Forelimb muscle (tissue), 1 donor: ENCODE measurements at regions not wholly inside any gene's neighbourhood (a gene's known extent, or its start where the extent isn't known, plus 50 kb on each side); places are given as distances from the start of the nearest gene placed in this dataset.

Source experiments
- DNase-seq: peaks from one replicate; pipeline ENCODE4 v3.0.0-alpha.2; 2013; ENCODE audit warnings: low read depth

DNA sequence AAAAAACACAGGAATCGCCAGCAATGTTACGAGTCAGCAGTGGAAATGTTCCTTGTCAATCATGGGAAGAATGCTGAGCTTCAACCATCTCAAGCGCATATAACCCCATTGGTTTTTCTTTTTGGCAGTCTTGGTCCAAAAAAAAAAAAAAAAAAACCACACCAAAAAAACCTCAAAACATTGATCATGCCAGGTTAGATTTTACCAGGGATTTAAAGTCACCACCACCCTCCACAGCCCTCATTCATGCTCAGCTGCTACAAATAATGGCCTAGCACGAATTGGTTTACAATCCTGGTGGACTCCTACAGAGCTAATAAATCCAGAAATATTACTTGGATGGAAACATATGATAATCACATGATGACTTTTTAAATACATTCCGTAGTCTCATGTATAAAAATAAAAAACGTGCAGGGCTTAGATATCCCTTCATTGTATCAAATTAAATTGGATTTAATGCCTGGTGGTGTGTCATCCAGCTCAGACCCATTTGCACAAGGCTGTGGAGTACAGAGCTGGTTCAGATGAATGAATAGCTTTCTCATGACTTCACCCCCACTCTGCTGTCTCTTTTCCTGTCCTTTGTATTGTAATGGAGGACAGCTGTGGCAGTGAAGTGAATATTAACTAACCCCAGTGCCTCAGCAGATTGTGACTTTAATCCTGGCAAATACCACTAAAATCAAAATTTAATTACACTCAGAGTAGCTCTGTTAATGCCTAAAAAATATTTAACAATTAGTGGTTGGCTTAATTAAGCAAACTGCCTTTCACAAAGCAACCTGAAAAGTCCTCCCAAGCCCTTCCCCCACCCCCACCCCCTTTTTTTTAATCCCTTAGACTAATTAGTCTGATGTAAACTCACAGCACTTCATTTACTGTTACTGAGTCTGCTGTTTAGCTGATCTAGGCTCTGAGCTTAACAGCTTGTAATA lies 626.5 kb upstream of the ZNF608 start:
- DNase-seq = no peak

DNA sequence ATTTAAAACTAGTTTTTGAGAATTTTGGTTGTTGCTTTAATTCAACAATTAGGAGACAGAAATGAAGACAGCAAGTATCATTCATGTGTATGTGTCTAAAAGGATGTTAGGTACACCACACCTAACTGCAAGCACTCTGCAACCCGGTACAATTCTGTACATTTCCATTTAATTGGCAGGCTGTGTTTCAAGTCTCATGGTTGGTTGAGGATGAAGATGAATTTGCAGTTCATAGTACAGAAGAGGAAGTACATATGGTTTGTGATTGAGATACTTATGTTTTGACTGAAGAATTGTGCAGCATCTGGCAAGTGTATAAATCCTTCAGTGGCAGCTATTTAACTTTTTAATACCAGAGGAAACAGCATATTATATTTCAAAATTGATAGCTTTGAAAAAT lies 628.7 kb upstream of the ZNF608 start:
- no peak for DNase-seq

DNA sequence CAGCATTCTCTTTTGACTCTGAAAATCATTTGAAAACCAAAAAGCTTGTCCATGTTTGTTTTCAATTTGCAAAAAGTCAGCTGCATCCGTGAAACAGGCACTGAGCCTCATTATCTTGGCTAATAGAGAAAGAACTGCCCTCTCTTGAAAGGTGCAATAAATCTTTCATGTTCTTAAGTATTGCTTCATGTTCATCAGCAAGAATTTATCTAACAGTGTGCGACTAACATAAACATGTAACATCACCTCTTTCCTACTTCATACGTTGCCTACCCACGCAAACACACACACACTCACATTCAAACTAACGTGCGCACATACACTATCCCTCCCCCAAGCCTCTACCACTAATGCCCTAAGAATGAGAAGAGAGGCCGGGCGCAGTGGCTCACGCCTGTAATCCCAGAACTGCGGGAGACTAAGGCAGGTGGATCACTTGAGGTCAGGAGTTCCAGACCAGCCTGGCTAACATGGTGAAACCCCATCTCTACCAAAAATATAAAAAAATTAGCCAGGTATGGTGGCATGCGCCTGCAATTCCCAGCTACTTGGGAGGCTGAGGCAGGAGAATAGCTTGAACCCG lies 629.7 kb upstream of the ZNF608 start:
- DNase-seq = no peak

DNA sequence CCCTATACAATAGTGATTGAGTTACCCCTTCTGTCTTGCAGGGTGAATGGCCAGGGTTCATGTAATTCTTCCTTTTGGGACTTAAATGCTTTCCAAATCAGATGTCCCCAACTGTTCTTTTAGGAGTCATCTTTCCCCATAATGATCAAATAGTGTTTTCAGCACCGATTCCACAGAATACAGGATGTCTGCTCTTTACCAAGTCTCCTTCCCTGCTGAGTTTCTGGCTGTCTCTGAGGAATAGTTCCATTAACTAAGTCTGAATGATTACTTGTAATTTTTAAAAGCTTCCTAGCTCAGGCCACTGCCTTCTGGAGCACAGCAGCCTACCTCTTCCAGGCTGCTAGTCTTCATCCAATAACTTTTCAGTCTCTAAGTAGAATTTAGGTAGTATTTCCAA lies 630.7 kb upstream of the ZNF608 start:
- no peak for DNase-seq

DNA sequence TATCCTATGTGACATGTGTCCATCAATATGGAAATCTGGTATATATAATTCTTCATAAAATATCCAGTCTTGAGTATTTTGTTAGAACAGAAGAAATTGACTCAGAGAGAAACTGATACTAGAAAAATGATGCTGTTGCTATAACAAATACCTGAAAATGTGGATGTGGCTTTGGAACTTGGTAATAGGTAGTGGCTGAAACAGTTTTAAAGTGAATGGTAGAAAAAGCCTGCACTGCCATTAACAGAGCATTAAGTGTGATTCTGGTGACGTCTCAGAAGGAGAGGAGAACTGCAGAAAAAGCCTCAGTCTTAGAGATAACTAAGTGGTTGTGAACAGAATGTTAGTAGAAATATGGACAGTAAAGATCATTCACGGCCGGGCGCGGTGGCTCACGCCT lies 634.9 kb upstream of the ZNF608 start:
- no peak for DNase-seq

DNA sequence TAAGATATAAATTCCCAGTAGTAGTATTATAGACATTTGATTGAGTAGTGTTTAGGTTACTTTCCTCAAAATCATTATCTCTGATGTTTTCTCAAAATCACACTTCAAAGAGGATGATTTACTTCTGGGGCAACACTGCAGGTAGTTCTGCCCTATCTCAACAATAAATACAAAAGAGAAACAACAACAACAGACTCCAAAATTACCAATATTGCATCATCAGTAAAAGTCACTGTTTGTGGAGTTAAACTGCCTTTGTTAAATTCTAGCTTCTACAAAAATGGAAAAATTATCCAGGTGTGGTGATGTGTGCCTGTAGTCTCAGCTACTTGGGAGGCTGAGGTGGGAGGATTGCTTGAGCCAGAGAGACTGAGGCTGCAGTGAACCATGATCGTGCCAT lies 637.6 kb upstream of the ZNF608 start:
- no peak for DNase-seq

DNA sequence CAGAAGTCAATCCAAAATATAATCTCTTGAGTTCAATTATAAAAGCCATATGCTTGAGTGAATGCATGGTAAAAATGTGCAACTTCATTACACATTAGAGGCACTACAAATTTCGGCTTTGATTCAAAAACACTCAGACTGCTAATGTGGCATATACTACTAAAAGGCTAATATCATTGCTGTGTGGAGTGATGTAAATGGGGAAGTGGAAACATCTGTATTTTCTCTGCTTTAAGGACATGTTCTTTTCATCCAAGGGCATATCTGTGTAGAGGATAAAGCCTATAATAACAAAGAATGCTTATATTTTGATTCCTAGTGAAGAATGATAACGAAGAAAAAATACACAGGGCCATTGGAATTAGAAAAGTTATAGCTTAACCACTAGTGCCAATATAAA lies 643.9 kb upstream of the ZNF608 start:
- no peak for DNase-seq

DNA sequence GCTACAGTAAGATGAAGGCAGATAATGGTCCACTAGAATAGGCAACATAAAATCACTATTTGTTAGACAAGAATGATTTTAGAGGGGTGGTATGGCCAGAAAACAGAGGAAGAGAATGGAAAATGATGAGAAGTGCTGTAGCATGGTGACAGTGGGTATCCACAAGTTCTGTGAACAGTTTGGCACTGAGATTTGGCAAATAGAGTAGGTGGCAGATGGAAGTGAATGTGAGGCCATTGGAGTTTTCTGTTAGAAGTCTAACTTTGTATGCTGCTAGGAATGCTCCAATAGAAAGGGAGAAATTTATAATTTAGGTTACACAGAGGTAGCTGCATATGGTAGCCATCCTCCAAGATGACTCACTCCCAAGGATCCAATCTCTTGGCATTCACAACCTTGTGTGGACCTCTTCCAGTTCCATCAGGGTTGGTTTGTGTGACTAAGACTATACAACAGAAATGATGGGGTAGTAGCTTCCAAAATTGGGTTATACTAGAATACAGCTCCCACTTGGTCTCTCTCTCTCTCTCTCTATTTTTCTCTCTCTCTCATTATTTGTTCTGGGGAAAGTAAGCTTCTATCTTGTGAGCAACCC lies 646.9 kb upstream of the ZNF608 start:
- no peak for DNase-seq

DNA sequence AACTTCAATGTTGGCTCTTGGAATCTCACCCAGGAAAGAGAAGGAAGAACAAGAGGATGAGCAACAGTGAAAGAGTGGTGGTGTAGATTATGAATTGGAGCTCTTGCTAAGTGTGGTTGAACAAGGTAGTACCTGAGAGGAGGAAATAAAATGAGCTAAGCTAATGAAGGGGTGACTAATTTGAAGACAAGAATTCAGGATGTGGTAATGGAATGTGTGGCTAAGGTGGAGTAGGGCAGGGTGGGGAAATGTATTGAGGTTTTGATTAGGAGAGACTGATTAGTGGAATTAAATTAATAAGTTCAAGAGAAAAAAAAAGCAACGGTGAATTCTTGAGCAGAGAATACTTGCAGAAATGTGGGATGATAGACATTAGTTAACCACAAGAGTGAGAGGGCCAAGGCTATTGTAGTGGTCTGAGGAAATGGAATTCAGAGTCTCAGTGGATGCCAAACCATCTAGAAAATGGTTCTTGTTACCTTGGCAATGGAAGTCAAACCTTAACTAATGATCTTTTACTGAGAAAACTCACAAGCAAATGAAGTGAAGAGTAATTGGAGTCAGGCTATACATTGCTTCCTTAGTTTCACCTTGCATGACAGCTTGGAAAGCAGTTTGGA lies 648.3 kb upstream of the ZNF608 start:
- no peak for DNase-seq

DNA sequence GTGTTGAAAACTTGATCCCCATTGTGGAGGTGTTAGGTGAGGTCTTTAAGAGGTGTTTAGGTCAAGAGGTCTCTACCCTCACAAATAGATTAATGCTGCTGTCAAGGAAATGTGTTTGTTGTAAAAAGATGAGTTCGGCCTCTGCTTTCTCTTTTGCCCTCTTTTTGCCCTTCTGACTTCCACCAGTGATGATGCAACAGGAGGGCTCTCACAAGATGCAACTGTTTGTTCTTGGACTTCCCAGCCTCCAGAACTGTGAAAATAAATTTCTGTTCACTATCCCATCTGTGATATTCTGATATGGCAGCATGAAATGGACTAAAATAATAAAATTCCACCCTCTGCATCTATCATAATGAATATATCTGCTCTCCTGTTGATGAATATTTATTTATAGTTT lies 650.0 kb upstream of the ZNF608 start:
- DNase-seq = no peak

DNA sequence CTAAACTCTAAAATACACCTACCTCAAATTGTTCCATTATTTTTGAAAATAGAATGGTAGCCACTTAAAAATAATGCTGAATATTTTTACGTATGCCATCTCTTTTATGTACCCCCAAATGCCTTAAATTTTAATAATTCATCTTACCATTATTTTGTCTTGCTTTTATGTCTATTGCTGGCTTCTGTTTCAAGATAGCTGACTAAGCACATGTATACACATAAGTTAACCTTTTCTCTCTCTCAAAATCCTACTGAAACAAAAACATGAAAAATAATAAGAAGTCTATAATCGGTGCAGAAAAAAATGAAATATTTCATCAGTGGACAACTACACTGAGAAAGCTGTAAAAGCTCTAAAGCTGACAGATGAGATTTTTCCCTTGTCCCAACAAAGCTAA lies 652.0 kb upstream of the ZNF608 start:
- no peak for DNase-seq

DNA sequence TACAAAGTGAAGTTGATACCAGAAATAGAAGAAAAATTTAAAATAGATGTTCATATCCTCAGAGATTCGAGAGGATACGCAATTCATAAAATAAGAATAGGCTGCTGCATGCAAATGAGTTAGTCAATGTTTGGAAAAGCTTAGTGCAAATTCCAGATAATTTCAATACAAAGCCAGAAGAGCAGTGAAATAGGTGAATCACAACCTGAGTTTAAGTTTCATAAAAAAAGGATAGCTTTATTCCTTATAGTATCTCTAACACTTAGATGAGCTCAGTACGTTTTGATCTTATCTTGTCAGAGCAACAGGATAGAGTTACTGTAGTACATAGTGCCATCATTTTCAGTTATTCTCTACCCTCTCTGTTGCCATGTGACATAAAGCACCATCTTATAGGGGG lies 653.4 kb upstream of the ZNF608 start:
- no peak for DNase-seq

DNA sequence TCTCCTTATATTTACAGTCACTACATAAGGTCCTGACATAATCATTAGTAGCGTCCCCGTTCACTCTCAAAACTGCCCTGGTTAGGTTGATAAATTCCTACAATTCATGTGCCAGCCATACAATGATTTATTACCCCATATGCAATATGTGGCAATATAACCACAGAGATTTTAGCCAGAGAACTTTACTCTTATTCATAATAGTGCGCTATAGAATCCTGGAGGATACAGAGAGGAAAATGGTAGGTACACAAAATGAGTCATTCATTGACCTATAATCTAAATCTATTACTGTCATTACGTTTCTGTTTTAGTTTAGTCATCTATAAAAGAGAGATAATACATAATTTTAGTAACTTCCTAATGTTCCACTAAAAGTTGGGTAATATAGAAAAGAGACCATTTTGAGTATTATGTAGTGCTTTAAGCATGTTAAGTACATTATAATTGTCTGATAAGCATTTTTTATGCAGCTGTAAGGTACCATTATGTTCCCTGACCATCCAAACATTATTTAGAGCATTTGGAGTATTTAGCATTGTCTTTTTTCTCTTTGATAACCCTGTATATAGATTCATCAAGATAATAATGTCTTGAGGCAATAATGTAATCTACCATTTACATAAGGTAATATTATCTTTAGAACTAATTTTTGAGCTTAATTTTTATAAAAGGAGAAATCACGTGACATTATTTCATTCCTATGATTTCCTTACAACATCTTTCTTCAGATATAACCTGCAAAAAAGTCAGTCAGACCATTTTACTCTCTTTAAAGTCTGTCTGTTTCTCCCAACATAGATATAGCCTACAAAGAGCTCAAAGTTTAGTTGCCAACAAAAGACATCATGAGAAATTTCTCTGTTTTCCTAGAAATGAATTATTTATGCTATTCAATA lies 655.5 kb upstream of the ZNF608 start:
- DNase-seq = no peak

DNA sequence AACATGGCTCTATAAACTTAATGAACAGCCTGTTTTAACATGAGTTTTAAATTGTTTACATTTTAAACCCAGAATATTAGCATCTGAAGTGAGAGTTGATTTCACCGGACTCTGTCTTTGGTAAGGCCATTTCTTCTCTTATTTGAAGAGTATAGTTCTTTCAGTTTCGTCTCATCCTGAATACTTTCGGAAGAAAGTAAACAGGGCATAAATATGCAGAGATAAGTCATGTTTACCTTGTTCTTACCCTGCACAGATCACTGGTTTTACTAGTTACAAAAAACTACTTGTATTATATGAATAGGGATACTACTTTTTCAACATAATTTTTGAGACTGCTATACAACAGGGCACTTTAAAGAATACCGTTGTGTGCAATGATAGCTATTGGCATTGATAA lies 656.3 kb upstream of the ZNF608 start:
- no peak for DNase-seq

DNA sequence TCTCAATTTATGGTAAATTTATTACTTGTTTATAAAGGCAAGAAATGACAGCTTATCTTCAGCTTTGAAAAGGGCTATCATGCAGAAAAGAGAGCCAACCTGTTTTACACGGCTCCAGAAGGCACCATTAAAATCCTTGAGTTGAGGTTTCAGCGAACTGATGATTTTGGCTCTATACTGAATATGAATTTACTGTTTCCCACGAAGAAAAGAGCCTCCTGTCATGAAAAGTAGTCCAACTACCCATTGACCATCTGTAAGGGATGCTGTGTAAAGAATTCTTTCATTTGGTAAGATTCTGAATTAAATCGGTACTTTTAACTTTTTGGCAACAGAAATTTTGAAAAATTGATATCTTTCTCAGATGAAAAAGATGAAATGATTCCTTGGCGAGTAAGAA lies 657.6 kb upstream of the ZNF608 start:
- DNase-seq = no peak

DNA sequence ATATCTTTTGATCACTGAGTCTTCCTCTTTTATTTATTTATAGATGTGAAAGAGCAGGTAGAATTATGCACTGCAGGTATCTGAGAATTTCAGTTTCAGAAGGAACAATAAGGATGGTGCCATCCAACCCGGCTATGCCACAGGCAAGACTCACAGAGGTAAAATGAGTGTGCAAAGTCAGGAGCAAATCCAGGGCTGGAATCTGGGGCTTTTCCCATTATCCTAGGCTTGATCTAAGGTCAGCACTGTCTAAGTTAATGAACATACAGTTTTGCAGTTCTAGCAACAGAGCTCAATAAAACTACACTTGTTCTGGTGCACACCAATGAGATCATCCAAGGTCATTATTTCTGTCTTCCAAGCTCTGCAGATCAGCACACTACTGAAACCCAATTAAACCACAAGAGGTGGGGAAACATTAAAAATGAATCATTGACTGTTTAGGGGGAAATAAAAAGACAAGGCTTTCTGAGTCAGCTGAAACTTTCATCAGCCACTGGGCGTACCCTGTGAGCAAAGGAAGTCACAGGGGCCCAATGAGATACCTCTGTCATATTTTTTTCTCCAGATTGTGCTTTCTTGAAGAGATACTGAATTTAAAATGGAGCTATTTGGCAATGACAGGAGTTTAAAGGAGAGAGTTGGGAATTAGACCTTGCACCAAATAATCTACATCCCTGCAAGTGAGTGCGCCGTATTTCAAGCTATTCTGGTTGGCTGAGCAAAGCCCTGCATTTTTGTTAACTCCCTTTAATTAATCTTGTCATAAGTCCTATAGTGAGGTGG lies 662.2 kb upstream of the ZNF608 start:
- no peak for DNase-seq

DNA sequence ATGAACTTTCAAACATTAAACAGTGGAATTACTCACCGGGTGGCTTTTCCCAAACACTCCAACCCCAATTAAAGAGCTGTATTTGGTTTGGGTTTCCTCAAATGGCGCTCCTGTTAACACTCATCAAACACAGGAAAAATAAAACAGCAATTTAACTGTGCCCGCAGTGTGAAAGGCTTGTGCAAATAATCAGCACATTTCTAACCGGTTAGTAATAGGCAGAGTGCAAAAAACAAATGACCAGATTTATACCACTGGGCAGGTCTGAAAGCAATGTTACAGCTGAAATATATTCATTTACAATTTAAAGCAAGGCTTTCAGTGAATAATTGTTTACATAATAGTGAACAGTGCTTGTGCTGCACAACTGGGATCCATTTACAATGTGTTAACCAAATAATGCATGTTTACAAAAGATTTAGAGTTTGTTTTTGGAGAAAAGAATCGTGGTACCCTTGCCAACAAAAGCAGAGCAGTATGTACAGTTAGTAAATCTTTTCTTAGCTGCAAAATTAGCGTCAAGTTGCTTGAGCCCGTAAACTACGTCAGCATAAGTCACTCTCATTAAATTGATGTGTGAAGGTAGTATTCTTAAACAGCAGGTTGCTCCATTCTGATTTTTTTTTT lies 662.9 kb upstream of the ZNF608 start:
- no peak for DNase-seq

DNA sequence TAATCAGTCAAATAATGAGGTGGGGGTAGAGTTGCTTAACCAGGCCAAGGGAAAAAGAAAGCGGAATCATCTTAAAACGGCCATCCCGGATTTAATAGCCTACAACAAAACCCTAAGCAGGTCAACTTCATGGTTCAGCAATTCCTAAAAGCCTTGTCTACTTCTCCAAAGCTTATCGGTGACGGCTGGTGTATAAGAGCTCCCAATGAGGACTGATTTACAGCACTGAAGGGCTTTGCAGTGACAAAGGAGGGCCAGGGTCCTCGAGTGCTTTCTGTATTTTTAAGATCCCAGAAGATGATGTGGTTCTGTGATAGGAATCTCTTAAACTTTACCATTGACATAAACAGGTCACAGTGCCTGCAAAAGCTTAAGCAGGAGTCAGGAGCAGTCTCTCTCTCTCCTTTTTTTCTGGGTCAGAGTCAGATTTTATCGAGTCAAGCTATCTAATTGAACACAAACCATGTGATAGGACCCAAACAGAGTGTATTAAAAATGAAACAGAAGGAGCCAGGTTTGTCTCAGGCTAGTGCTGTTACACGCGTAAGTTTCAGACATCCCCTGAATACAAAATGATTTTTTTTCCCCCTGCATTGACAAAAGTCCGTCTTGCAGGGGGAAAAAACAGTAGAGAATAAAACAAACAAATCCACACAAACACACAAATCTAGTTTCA lies 663.6 kb upstream of the ZNF608 start:
- DNase-seq = no peak

DNA sequence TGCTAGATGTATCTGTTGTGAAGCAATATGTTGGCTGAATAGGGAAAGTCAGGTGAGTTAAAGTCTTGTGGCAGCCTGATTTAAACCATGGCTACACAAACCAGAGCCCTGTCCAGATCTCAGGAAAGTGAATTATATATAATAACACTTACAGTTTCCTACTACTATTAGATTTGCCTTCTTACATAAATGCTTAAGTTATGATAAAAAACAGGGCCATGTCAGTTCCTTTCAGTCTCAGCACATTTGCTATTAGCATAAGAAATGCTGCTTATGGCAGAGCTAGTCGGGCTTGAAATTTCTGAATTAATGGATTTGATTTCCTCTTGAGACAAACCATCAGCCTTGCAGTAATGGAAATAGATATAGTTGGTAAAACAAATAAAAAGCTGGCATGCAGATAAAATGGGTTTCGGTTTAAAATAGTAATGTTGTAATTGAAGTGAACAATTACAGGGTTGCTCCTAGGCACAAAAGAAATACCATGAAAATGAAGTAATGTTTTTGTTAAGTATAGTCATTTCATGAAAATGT lies 664.2 kb upstream of the ZNF608 start:
- no peak for DNase-seq
